ENCODE measurements at regions not wholly inside any gene's neighbourhood (a gene's known extent, or its start where the extent isn't known, plus 50 kb on each side); places are given as distances from the start of the nearest gene placed in this dataset.

GRCh38 chr18:60182223-60182622 lies 190.4 kb downstream of the MC4R start:
- TF ChIP-seq, protein P1, sequence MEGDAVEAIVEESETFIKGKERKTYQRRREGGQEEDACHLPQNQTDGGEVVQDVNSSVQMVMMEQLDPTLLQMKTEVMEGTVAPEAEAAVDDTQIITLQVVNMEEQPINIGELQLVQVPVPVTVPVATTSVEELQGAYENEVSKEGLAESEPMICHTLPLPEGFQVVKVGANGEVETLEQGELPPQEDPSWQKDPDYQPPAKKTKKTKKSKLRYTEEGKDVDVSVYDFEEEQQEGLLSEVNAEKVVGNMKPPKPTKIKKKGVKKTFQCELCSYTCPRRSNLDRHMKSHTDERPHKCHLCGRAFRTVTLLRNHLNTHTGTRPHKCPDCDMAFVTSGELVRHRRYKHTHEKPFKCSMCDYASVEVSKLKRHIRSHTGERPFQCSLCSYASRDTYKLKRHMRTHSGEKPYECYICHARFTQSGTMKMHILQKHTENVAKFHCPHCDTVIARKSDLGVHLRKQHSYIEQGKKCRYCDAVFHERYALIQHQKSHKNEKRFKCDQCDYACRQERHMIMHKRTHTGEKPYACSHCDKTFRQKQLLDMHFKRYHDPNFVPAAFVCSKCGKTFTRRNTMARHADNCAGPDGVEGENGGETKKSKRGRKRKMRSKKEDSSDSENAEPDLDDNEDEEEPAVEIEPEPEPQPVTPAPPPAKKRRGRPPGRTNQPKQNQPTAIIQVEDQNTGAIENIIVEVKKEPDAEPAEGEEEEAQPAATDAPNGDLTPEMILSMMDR (IDR thresholded peaks at IDR 0.05) = no peak
- no peak for TF ChIP-seq POLR2A (IDR thresholded peaks at IDR 0.05)
